Mucosa of gallbladder (tissue), 1 donor: ENCODE measurements at regions not wholly inside any gene's neighbourhood (a gene's known extent, or its start where the extent isn't known, plus 50 kb on each side); places are given as distances from the start of the nearest gene placed in this dataset.

Experiments used
- DNase-seq: peaks from one replicate; pipeline ENCODE4 v3.0.0-alpha.2; 2020; ENCODE audit warnings: low spot score
- donor health status: DM: no; HTN: no; CAD: no.

GRCh38 chr2:177020524-177021119, 192.0 kb upstream of the HNRNPA3 start:
- DNase-seq, result no peak

- no peak for DNase-seq
Measured at GRCh38 chr2:177021706-177022343, 190.8 kb upstream of the HNRNPA3 start.

- DNase-seq, result no peak
Measured at GRCh38 chr2:177024765-177025164, 187.8 kb upstream of the HNRNPA3 start.

GRCh38 chr2:177026253-177026652, 186.3 kb upstream of the HNRNPA3 start:
- no peak for DNase-seq

GRCh38 chr2:177026956-177027355, 185.6 kb upstream of the HNRNPA3 start:
- no peak for DNase-seq

GRCh38 chr2:177028296-177028695, 184.3 kb upstream of the HNRNPA3 start:
- DNase-seq, result no peak

GRCh38 chr2:177029075-177029474, 183.5 kb upstream of the HNRNPA3 start:
- DNase-seq, result no peak

GRCh38 chr2:177029501-177029900, 183.1 kb upstream of the HNRNPA3 start:
- no peak for DNase-seq

GRCh38 chr2:177029901-177030300, 182.7 kb upstream of the HNRNPA3 start:
- no peak for DNase-seq

- no peak for DNase-seq
Measured at GRCh38 chr2:177030451-177031105, 182.0 kb upstream of the HNRNPA3 start.

GRCh38 chr2:177031438-177032180, 181.0 kb upstream of the HNRNPA3 start:
- DNase-seq, result no peak

- no peak for DNase-seq
Measured at GRCh38 chr2:177036747-177037146, 175.8 kb upstream of the HNRNPA3 start.

- DNase-seq, result no peak
Measured at GRCh38 chr2:177037569-177037968, 175.0 kb upstream of the HNRNPA3 start.

- DNase-seq, result no peak
Measured at GRCh38 chr2:177038787-177039484, 173.7 kb upstream of the HNRNPA3 start.

GRCh38 chr2:177042311-177042710, 170.3 kb upstream of the HNRNPA3 start:
- no peak for DNase-seq

GRCh38 chr2:177044671-177045070, 167.9 kb upstream of the HNRNPA3 start:
- no peak for DNase-seq

- no peak for DNase-seq
Measured at GRCh38 chr2:177048981-177049380, 163.6 kb upstream of the HNRNPA3 start.

- no peak for DNase-seq
Measured at GRCh38 chr2:177051278-177051677, 161.3 kb upstream of the HNRNPA3 start.

GRCh38 chr2:177052471-177052870, 160.1 kb upstream of the HNRNPA3 start:
- no peak for DNase-seq

GRCh38 chr2:177053038-177053437, 159.6 kb upstream of the HNRNPA3 start:
- no peak for DNase-seq

GRCh38 chr2:177053716-177054115, 158.9 kb upstream of the HNRNPA3 start:
- no peak for DNase-seq

GRCh38 chr2:177056481-177056929, 156.1 kb upstream of the HNRNPA3 start:
- no peak for DNase-seq
